ENCODE measurements at regions not wholly inside any gene's neighbourhood (a gene's known extent, or its start where the extent isn't known, plus 50 kb on each side); places are given as distances from the start of the nearest gene placed in this dataset.

DNA sequence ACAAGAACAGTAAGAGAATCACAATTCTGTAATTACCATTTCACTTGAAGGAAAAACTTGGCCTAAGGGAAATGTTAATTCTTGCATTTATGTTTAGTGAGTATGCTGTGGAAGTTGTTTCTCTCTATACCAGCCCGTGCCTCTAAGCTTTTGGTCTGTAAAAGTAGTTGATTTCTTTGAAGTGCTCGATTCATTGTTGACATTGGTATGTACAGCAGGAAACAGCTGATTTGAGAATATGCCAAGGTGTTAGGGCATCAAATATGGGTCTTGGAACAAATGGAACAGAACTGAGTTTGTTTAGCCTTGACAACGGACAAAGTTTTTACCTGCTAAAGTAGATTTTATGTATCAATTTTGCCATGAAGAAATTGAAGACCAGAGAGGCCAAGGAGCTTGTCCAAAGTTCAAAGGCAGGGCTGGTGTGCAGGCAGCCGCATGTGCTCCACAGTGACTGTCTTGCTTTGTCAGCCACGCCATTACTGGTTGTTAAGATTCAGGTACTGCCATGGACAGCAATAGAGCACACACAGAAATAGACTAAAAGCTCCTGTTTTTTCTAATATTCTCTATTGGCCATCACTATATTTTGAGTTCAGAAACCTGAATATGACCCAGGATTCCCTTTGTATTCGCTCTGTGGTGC is 75.5 kb upstream of the TLR3 start:
- Histone ChIP-seq H3K27me3 (no peaks in the 10 kb centered on the region), H3K9me3 (no peaks in the 10 kb centered on the region), H3K27ac (no peak overlapping the region), H3K4me3 (no peak overlapping the region), H3K36me3 (no peaks in the 10 kb centered on the region), H3K4me1 (no peaks in the 10 kb centered on the region)
- TF ChIP-seq, protein P1, sequence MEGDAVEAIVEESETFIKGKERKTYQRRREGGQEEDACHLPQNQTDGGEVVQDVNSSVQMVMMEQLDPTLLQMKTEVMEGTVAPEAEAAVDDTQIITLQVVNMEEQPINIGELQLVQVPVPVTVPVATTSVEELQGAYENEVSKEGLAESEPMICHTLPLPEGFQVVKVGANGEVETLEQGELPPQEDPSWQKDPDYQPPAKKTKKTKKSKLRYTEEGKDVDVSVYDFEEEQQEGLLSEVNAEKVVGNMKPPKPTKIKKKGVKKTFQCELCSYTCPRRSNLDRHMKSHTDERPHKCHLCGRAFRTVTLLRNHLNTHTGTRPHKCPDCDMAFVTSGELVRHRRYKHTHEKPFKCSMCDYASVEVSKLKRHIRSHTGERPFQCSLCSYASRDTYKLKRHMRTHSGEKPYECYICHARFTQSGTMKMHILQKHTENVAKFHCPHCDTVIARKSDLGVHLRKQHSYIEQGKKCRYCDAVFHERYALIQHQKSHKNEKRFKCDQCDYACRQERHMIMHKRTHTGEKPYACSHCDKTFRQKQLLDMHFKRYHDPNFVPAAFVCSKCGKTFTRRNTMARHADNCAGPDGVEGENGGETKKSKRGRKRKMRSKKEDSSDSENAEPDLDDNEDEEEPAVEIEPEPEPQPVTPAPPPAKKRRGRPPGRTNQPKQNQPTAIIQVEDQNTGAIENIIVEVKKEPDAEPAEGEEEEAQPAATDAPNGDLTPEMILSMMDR (IDR thresholded peaks at IDR 0.05), result no peak
- TF ChIP-seq EP300 (IDR thresholded peaks at IDR 0.05) (no peak), POLR2A (IDR thresholded peaks at IDR 0.05) (no peak), POLR2AphosphoS5 (IDR thresholded peaks at IDR 0.05) (no peak)
- DNase-seq, result no peak
- WGBS, 2 donors, result 41 to 70% methylated on average over 6 of the region's 6 CpGs
- intact Hi-C loops (cut with DNase I), result no loop called here

DNA sequence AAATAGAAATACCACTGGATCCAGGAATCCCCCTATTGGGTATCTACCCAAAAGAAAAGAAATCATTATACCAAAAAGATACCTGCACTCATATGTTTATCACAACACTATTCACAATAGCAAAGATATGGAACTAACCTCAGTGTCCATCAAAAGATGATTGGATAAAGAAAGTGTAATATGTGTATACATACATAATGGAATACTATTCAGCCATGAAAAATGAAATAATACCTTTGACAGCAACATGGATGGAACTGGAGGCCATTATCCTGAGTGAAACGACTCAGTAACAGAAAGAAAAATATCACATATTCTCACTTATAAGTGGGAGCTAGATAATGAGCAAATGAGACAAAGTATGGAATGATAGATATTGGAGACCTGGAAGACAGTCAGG is 74.2 kb upstream of the TLR3 start:
- 81 to 83% methylated on average over 1 of the region's 1 CpG for WGBS, 2 donors
- TF ChIP-seq POLR2AphosphoS5 (IDR thresholded peaks at IDR 0.05), result no peak
- no peak for TF ChIP-seq EP300 (IDR thresholded peaks at IDR 0.05)
- TF ChIP-seq, protein P1 (IDR thresholded peaks at IDR 0.05), result no peak
- no peak for TF ChIP-seq POLR2A (IDR thresholded peaks at IDR 0.05)

DNA sequence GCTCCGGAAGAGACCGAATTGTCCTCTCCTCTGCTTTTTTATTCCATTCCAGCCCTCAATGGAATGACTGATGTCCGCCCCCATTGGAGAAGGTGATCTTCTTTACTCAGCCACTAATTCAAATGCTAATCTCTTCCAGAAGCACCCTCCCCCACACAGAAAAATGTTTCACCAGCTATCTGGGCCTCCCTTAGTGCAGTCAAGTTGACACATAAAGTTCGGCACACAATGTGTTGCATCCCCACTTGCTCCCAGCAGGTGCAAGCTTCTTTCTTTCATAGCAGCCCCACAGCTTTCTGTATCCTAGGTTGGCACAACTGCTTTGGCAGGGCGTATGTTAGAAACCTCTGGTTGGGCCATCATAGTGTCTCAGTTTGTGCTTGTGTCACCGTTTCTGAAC is 73.3 kb upstream of the TLR3 start:
- TF ChIP-seq POLR2AphosphoS5 (IDR thresholded peaks at IDR 0.05) (no peak), EP300 (IDR thresholded peaks at IDR 0.05) (no peak), POLR2A (IDR thresholded peaks at IDR 0.05) (no peak)
- TF ChIP-seq, protein P1 (IDR thresholded peaks at IDR 0.05), result no peak
- Histone ChIP-seq H3K4me1 (peaks cover 0 to 8% (median 0%) of the 10 kb centered on the region in 4 donors), H3K9me3 (no peaks in the 10 kb centered on the region), H3K27me3 (no peaks in the 10 kb centered on the region), H3K36me3 (no peaks in the 10 kb centered on the region), H3K4me3 (no peak overlapping the region), H3K27ac (no peak overlapping the region)
- no peak for DNase-seq
- WGBS, 2 donors, result 93 to 95% methylated on average over 6 of the region's 6 CpGs
- intact Hi-C loops (cut with DNase I), result no loop called here

More for the DNA sequence above, 74.2 kb upstream of the TLR3 start:
- H3K36me3 ChIP-seq, result no peaks in the 10 kb centered on the region
- H3K4me1 ChIP-seq, result peaks cover 0 to 8% (median 0%) of the 10 kb centered on the region in 4 donors
- no peak for DNase-seq
- no peaks in the 10 kb centered on the region for H3K9me3 ChIP-seq
- H3K27ac ChIP-seq, result no peak overlapping the region
- H3K27me3 ChIP-seq, result no peaks in the 10 kb centered on the region
- intact Hi-C loops (cut with DNase I), result no loop called here
- H3K4me3 ChIP-seq, result no peak overlapping the region

DNA sequence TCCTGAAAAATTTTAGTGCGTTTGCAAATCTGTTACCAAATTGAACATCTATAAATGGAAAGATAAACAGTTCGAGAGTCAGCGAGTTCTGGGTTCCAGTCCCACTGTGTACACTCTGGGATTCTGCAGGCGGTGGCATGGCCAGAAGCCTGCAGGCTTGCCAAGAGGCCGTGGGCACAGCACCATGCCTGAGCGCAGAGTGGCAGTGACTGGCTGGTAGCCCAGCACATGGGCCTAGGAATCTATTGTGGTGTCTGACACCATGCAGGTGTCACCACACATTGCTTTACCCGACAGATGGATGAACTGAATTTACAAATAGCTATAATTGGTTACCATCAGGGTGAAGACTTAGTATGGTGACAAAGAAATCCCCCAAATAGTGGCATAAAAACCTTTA is 71.7 kb upstream of the TLR3 start:
- 90 to 92% methylated on average over 7 of the region's 7 CpGs for WGBS, 2 donors
- Histone ChIP-seq H3K4me3 (no peak overlapping the region), H3K4me1 (peaks cover 0 to 8% (median 0%) of the 10 kb centered on the region in 4 donors), H3K36me3 (no peaks in the 10 kb centered on the region), H3K27me3 (no peaks in the 10 kb centered on the region), H3K27ac (no peak overlapping the region), H3K9me3 (no peaks in the 10 kb centered on the region)
- TF ChIP-seq POLR2A (IDR thresholded peaks at IDR 0.05), result no peak
- TF ChIP-seq, protein P1 (IDR thresholded peaks at IDR 0.05), result no peak
- no peak for TF ChIP-seq EP300 (IDR thresholded peaks at IDR 0.05)
- TF ChIP-seq POLR2AphosphoS5 (IDR thresholded peaks at IDR 0.05), result no peak
- DNase-seq, result no peak
- intact Hi-C loops (cut with DNase I), result no loop called here

DNA sequence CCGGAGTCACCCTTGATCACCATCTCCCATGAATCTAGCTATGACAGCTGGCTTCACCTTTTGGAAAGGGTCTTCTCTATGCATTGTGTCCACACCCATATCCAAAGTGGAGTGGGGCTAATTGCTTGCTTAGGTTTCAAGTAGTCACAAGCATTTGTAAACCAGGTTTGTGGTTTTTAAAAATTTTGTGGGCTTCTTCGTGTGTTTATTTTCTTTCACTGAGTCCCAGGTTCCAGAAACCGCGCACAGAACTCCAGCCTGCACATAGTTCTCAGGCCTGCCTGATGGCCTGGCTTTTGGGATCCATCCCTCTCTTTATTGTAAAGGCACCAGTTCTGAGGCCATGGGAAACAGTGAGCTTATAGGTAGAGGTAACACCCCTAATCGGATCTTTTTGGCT is 70.2 kb upstream of the TLR3 start:
- WGBS, 2 donors, result 90% methylated on average over 5 of the region's 5 CpGs
- TF ChIP-seq, protein P1 (IDR thresholded peaks at IDR 0.05), result no peak
- no peak for TF ChIP-seq POLR2A (IDR thresholded peaks at IDR 0.05)
- TF ChIP-seq EP300 (IDR thresholded peaks at IDR 0.05), result no peak
- no peak for TF ChIP-seq POLR2AphosphoS5 (IDR thresholded peaks at IDR 0.05)
- no peak overlapping the region for H3K4me3 ChIP-seq
- intact Hi-C loops (cut with DNase I), result no loop called here
- H3K9me3 ChIP-seq, result no peaks in the 10 kb centered on the region
- no peaks in the 10 kb centered on the region for H3K27me3 ChIP-seq
- peaks cover 0 to 8% (median 0%) of the 10 kb centered on the region in 4 donors for H3K4me1 ChIP-seq
- peak overlapping the region in 2 of 4 donors; percentile 9 to 26 for H3K27ac ChIP-seq
- H3K36me3 ChIP-seq, result no peaks in the 10 kb centered on the region
- DNase-seq, result no peak
